Neural crest cell (in vitro differentiated cells): ENCODE measurements at regions not wholly inside any gene's neighbourhood (a gene's known extent, or its start where the extent isn't known, plus 50 kb on each side); places are given as distances from the start of the nearest gene placed in this dataset.

Experiments
- DNase-seq: peaks from one replicate; pipeline ENCODE4 v3.0.0; 2021; ENCODE audit warnings: low read depth, mixed read lengths, low spot score
- H3K27ac Mint-ChIP-seq: one replicate; pipeline ENCODE4 v1.8.0; 2021; ENCODE audit warnings: mild to moderate bottlenecking, mixed read lengths; ENCODE audit not compliant: unreplicated experiment
- H3K27me3 Mint-ChIP-seq: 2 replicates; pipeline ENCODE4 v1.8.0; 2021; ENCODE audit warnings: low read depth, mild to moderate bottlenecking, mixed read lengths
- H3K36me3 Mint-ChIP-seq: 2 replicates; pipeline ENCODE4 v1.8.0; 2021; ENCODE audit warnings: low read depth, mild to moderate bottlenecking, mixed read lengths
- H3K4me1 Mint-ChIP-seq: 2 replicates; pipeline ENCODE4 v1.8.0; 2021; ENCODE audit warnings: mixed read lengths
- H3K4me3 Mint-ChIP-seq: one replicate; pipeline ENCODE4 v1.8.0; 2021; ENCODE audit warnings: mild to moderate bottlenecking, mixed read lengths
- H3K9me3 Mint-ChIP-seq: 2 replicates; pipeline ENCODE4 v1.8.0; 2021; ENCODE audit warnings: mixed read lengths
- CTCF ChIP-seq: fragments of 200-600 bp; sonication (generic); conservative IDR thresholded peaks from 2 replicates; pipeline ENCODE4 v1.5.0; 2021; ENCODE audit warnings: antibody characterized with exemption, mild to moderate bottlenecking

GRCh38 chr10:44467900-44468299 is 83.0 kb upstream of the CXCL12 start:
- DNase-seq, result no peak
- no peak overlapping the region for H3K4me3 Mint-ChIP-seq
- H3K4me1 Mint-ChIP-seq, result peaks cover 19% of the 10 kb centered on the region
- H3K9me3 Mint-ChIP-seq, result no peaks in the 10 kb centered on the region
- H3K36me3 Mint-ChIP-seq, result no peaks in the 10 kb centered on the region
- H3K27me3 Mint-ChIP-seq, result no peaks in the 10 kb centered on the region
- TF ChIP-seq CTCF, result no peak
- no peak overlapping the region for H3K27ac Mint-ChIP-seq

GRCh38 chr10:44468525-44468924 is 83.6 kb upstream of the CXCL12 start:
- no peaks in the 10 kb centered on the region for H3K36me3 Mint-ChIP-seq
- H3K27me3 Mint-ChIP-seq, result no peaks in the 10 kb centered on the region
- DNase-seq, result no peak
- H3K9me3 Mint-ChIP-seq, result no peaks in the 10 kb centered on the region
- no peak overlapping the region for H3K27ac Mint-ChIP-seq
- no peak overlapping the region for H3K4me3 Mint-ChIP-seq
- no peak for TF ChIP-seq CTCF
- H3K4me1 Mint-ChIP-seq, result peaks cover 13% of the 10 kb centered on the region

- H3K4me1 Mint-ChIP-seq, result peaks cover 8% of the 10 kb centered on the region
- no peaks in the 10 kb centered on the region for H3K36me3 Mint-ChIP-seq
- no peak overlapping the region for H3K4me3 Mint-ChIP-seq
- no peaks in the 10 kb centered on the region for H3K27me3 Mint-ChIP-seq
- no peaks in the 10 kb centered on the region for H3K9me3 Mint-ChIP-seq
- no peak for DNase-seq
- H3K27ac Mint-ChIP-seq, result no peak overlapping the region
- TF ChIP-seq CTCF, result no peak
Observed at GRCh38 chr10:44468965-44469364, 84.1 kb upstream of the CXCL12 start.

GRCh38 chr10:44470784-44471183 is 85.9 kb upstream of the CXCL12 start:
- no peak for DNase-seq
- Mint-ChIP-seq H3K4me3 (no peak overlapping the region), H3K4me1 (peaks cover 4% of the 10 kb centered on the region), H3K27me3 (no peaks in the 10 kb centered on the region), H3K9me3 (no peaks in the 10 kb centered on the region), H3K36me3 (no peaks in the 10 kb centered on the region), H3K27ac (no peak overlapping the region)
- no peak for TF ChIP-seq CTCF

GRCh38 chr10:44471410-44471809 is 86.5 kb upstream of the CXCL12 start:
- DNase-seq, result no peak
- no peak overlapping the region for H3K27ac Mint-ChIP-seq
- H3K4me1 Mint-ChIP-seq, result peaks cover 4% of the 10 kb centered on the region
- no peak for TF ChIP-seq CTCF
- no peaks in the 10 kb centered on the region for H3K36me3 Mint-ChIP-seq
- H3K9me3 Mint-ChIP-seq, result no peaks in the 10 kb centered on the region
- no peak overlapping the region for H3K4me3 Mint-ChIP-seq
- H3K27me3 Mint-ChIP-seq, result no peaks in the 10 kb centered on the region

- Mint-ChIP-seq H3K27ac (no peak overlapping the region), H3K4me1 (peaks cover 4% of the 10 kb centered on the region), H3K4me3 (no peak overlapping the region), H3K9me3 (no peaks in the 10 kb centered on the region), H3K36me3 (no peaks in the 10 kb centered on the region), H3K27me3 (no peaks in the 10 kb centered on the region)
- TF ChIP-seq CTCF, result no peak
- no peak for DNase-seq
Observed at GRCh38 chr10:44473146-44473545, 88.2 kb upstream of the CXCL12 start.
